Right kidney (tissue), 1 donor: ENCODE measurements at regions not wholly inside any gene's neighbourhood (a gene's known extent, or its start where the extent isn't known, plus 50 kb on each side); places are given as distances from the start of the nearest gene placed in this dataset.
"Not testable (repeated sequence)": the region's sequence is repeated elsewhere in the genome, so short reads cannot be mapped to it uniquely, and the experiment has no call there.

ENCODE experiments used
- DNase-seq: peaks from one replicate; pipeline ENCODE4 v3.0.0-alpha.2; 2016

- no peak for DNase-seq
These were observed 205.7 kb upstream of the IGFBP3 start for GRCh38 chr7:46126675-46127300.

DNA sequence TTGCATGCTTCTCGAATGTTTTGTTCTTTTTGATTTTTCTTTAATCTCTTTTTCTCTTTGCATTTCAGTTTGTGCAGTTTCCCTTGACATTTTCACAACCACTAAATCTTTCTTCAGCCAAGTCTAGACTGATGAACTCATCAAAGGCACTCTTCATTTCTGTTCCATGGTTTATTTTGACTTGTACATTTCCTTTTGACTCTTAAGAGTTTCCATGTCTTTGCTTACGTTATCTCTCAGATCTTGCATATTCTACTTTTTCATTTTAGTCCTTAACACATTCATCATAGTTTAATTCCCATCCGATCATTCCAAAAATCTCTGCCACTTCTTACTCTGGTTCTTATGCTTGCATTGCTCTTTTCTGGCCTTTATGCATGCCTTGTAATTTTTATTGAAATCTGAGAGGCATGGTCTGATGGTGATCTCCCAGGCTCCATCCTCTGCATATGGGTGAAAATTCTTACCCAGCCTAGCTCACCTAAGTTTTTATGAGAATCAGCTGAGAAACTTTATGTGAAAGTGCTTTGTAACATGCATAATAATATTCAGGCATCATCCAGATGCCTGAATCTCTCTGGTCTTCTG is 202.8 kb upstream of the IGFBP3 start:
- DNase-seq, result no peak

DNA sequence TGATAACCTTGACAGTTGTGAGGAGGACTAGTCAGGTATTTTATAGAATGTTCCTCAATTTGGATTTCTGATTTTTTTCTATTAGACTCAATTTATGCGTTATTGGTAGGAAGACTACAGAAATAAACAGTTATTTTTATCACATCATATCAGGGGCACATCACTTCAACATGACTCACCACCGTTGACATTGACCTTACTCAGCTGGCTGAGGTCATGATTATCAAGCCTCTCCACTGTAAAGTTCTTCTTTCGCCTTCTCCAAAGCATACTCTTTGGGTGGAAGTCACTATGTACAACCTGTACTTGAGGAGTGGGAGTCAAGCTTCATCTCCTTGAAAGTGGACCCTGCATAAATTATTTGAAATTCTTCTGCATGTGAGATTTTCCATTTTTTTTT is 194.3 kb upstream of the IGFBP3 start:
- no peak for DNase-seq

DNA sequence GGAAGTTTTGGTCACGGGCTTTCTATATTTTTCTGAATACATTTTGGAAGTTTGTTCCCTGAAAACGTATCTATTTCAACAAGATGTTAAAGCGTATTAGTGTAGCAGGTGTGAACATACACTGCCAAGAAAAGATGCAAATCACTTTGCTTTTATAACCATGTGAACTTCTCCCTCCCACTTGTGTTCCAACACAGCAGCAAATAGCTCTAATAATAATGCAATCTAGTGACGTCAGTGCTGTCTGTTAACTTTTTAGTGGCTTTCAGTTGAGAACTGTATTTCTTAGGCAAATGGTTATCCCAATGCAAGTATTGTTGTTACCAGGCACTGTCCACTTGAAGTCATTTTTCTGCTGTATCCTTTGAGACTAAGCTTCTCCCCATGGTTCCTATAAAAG is 188.4 kb upstream of the IGFBP3 start:
- no peak for DNase-seq

GRCh38 chr7:46108272-46108671 is 187.2 kb upstream of the IGFBP3 start:
- no peak for DNase-seq

DNA sequence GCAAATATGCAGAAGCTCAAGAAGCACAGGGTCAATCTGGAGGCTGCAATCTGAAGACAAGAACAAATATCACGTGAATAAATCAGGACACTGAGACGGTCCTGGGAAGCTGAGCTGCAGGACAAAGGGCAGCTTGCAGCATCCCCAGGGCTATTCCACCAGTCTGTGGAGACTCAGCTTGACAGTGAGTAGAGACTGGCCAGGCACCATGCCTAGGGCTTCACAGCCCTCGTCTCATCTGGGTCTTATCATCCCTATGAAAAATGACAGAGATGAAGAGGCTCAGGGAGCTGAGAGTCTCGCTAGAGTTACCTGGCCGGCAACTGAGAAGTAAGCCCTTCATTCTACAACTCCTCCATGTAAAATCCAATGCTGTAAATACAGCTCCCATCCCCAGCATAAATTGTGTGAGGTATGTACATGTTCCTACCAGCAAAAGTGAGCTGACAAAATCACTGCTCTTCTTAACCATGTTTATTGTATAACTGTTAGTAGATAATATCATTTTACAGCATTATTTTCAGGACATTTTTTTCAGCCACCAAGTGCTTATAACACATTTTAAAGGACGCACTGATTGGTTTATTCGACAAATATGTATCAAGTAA is 186.6 kb upstream of the IGFBP3 start:
- DNase-seq, result no peak

GRCh38 chr7:46100521-46100920 is 179.4 kb upstream of the IGFBP3 start:
- no peak for DNase-seq

- no peak for DNase-seq
These were observed 178.0 kb upstream of the IGFBP3 start for GRCh38 chr7:46099076-46099475.

DNA sequence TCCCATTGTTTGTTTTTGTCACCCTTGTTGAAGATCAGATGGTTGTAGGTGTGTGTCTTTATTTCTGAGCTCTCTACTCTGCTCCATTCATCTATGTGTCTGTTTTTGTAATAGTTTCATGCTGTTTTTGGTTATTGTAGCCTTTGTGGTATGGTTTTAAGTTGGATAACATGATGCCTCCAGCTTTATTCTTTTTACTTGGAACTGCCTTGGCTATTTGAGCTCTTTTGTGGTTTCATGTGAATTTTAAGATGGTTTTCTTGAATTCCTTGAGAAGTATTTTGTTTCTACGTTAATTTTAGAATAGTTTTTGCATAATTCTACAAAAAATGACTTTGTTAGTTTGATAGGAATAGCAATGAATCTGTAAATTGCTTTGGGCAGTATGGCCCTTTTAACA is 170.0 kb upstream of the IGFBP3 start:
- DNase-seq, result no peak

GRCh38 chr7:46089281-46089680 is 168.2 kb upstream of the IGFBP3 start:
- no peak for DNase-seq

- DNase-seq, result not testable (repeated sequence)
These were observed 167.4 kb upstream of the IGFBP3 start for GRCh38 chr7:46088486-46088885.

DNA sequence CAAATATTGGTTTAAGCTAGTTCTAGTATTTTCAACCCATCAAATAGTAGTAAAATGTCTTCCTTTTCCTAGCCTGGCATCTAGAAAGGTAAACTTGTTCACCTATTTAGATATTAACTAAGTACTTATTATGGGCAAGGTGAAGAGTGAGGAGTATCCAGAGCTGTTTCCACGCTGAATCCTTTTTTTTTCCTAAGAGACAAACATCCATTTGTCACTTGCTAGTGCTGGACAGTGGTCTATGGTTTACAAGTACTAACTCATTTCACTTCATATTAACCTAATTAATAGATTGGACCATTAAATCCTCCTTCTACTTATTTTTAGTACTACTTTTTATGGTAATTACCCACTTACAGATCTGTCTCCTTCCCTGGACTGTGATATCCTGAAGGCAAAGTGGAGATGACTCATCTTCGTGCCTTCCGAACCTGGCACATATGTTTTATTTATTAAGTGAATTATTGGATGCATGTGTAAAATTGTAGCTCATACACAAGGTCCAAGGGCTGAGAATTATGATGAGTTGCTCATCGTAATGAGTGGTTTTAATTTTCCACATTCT is 159.6 kb upstream of the IGFBP3 start:
- DNase-seq, result no peak

GRCh38 chr7:46079421-46079820 is 158.3 kb upstream of the IGFBP3 start:
- DNase-seq, result no peak

DNA sequence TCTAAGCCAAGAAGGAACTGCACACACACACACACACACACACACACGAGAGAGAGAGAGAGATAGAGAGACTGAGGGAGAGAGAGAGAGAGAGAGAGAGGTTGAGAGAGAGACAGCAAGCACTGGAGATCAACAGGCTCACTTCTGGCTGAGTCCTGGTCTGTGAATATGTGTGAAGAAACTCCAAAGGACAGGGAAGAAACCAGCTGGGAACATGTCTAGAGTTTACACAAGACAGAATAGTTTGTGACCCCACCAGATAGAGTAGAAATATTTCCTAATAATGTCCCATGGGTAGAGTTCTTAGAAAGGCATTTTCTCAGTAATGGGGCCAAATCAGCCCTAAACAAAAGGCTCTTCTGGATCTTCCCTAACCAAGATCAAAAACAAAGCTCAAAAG is 155.5 kb upstream of the IGFBP3 start:
- no peak for DNase-seq

GRCh38 chr7:46072722-46073121 is 151.7 kb upstream of the IGFBP3 start:
- DNase-seq, result no peak

DNA sequence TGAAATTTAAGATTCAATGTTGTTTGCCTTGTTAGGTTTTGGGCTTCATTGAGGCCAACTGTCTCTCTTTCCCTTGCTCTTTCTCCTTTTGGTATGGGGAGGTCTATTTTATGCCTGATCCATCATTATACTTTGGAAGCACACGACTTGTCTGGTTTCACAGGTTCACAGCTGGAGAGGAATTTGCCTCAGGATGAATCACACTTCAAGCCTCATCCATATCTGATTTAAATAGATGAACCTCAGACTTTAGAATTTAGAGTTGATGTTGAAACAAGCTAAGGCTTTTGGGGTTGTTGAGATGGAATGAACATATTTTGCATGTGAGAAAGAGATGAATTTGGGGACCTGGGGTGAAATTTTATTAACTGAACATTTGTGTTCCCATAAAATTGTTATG is 150.5 kb upstream of the IGFBP3 start:
- no peak for DNase-seq

DNA sequence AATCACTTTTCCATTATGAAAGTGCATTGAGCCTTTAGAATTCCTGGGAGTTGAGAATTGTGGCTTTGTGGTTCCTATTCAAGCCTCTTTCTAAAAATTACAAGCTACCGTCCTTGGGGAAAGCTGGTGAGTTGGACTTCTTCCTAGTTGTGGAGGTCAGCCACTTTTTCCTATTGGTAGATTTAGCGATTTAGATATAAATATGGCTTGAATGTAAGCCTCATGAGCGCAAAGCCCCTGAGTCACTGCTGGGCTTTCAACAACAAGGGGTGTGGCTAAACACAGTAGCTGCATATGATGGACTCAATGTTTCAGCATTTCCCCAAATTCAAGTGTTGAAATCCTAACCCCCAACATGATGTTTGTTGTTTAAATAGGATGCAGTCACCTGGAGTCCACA is 150.0 kb upstream of the IGFBP3 start:
- no peak for DNase-seq

DNA sequence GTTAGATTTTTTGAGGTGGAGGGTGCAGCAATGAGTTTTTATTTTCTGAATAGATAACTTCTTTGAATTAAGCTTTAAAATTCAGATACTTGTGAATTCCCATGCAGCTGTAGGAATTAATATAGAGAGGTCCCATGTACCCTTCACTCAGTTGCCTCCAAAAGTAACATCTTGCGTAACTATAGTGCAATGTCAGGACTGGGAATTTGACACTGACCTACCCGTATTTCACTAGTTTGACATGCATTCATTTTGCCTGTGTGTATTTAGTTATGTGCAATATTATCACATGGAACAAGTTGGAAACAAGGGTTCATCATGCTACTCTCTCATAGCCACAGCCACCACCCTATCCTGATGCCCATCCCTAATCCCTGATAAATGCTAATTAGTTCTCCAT is 147.1 kb upstream of the IGFBP3 start:
- no peak for DNase-seq

DNA sequence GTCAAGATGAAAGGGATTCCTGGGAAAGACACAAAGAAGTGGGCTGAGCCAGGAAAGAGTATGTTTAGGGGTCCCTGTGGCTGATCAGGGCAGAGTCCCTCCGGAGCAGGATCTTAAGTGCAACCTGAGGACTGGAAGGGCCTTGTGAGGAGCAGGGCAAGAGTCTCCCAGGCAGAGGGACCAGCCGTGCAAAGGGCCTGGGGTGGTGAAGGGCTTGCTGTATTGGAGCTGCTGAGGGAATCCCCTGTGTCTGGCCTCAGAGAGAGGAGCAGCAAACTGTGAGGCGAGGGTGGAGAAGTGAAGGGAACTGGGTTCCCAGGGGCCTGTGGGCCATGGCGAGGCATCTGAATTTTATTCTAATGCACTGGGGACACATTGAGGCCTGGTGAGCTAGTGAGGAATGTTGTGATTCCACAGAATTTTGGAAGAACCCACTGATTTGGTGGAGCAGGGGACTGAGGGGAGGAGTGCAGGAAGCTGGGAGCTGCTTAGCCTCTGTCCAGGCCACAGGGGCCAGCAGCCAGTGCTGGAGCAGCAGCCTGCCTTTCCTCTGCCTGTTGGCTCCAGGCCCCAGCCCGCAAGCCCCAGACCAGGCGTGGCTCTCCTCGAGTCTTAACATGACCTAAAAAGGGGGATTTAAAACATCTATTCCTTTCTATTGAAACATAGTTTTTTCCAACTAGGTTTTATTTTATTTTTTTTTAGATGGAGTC is 138.4 kb upstream of the IGFBP3 start:
- no peak for DNase-seq

DNA sequence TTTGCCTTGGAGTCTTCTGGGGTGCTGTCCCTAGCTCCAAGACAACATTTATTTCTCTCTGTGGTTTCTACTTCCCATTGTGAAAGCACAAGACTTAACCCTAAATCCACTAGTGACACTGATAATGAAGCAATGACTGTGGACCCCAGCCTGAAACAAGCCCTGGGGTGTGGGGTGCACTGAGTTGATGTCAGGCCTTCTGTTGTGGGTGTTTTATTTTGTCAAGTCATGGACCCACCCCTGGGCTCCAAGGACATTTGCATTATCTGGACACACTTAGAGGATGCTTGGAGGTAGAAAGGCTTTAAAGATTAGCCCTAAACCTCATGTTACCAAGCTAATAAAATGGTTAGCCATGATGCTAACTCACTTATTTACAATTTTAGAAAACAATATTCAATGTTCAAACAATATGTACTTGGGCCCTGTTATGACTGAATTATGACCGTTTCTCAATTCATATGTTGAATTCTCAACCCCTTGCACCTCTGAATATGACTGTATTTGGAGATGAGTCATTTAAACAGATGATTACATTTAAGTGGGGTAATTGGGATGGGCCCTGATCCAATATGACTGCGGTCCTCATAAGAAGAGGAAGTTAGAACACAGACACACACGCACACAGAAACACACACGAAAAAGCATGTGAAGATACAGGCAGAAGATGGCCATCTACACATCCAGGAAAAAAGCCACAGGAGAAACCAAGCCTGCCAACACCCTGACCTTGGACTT is 137.2 kb upstream of the IGFBP3 start:
- DNase-seq, result no peak

- DNase-seq, result no peak
These were observed 133.8 kb upstream of the IGFBP3 start for GRCh38 chr7:46054915-46055314.

GRCh38 chr7:46054272-46054671 is 133.2 kb upstream of the IGFBP3 start:
- DNase-seq, result no peak

DNA sequence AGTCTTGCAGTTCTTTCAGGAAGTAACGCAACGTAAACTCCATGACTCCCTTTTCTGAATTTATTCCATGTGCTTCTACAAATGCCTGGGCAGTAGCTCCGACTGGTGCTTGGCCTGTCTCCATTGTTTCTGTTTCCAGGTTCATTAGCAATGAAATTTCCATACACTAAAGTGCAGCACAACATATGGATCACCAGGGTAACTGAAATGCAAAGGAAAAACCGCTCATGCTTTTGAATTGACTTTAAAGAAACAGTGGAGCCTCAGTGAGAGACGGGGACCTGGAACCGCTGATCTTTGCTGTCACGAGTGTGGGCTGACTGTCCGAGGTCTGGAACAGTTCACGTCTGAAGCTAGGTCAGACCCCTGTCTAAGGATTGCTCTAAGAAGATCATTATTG is 126.5 kb upstream of the IGFBP3 start:
- DNase-seq, result no peak
